IMR-90 (cell line): ENCODE measurements at regions not wholly inside any gene's neighbourhood (a gene's known extent, or its start where the extent isn't known, plus 50 kb on each side); places are given as distances from the start of the nearest gene placed in this dataset.

ENCODE experiments used
- ATAC-seq: fragments of 200-7000 bp; cut with Tn5 transposase; 2 replicates; pipeline ENCODE4 v1.9.1; 2020; ENCODE audit warnings: low read depth, mild to moderate bottlenecking, moderate library complexity
- BruUV-seq: library from RNA; stranded (reverse); fragments of 400-500 nt; replicated peaks from 2 replicates; lab custom pipeline; 2021; lab: Mats Ljungman, UMichigan
- CTCF ChIA-PET: fragments of 300-600 bp; formaldehyde crosslinking; extraction: SDS; loops from one replicate; lab custom pipeline; 2021; ENCODE audit warnings: antibody characterized with exemption; lab: Yijun Ruan, JAX
- POLR2A ChIA-PET: fragments of 300-600 bp; sonication (Branson Sonifier 250); formaldehyde crosslinking; loops from one replicate; lab custom pipeline; 2022; ENCODE audit warnings: antibody characterized with exemption; ENCODE audit not compliant: unreplicated experiment; lab: Charles Lee
- DNase-seq: peaks from one replicate; pipeline ENCODE4 v3.0.0; 2013
- H2AFZ ChIP-seq: replicated peaks from 2 replicates; pipeline ENCODE3; 2013; ENCODE audit warnings: low read length, mild to moderate bottlenecking; ENCODE audit not compliant: poor library complexity
- H2AK5ac ChIP-seq: 2 replicates; pipeline ENCODE4 v1.6.1; 2013; ENCODE audit warnings: low read depth, low read length, inconsistent platforms
- H2AK9ac ChIP-seq: replicated peaks from 2 replicates; pipeline ENCODE3; 2013; ENCODE audit warnings: mild to moderate bottlenecking, low read depth, low read length, moderate library complexity; ENCODE audit not compliant: poor library complexity
- H2BK120ac ChIP-seq: 2 replicates; pipeline ENCODE4 v1.6.1; 2013; ENCODE audit warnings: low read depth, low read length, inconsistent platforms
- H2BK15ac ChIP-seq: 3 replicates; pipeline ENCODE4 v1.6.1; 2013; ENCODE audit warnings: low read depth, low read length, inconsistent platforms
- H2BK20ac ChIP-seq: 2 replicates; pipeline ENCODE4 v1.6.1; 2013; ENCODE audit warnings: low read depth, mild to moderate bottlenecking, inconsistent platforms, low read length, moderate library complexity
- H2BK5ac ChIP-seq: 2 replicates; pipeline ENCODE4 v1.6.1; 2013; ENCODE audit warnings: mild to moderate bottlenecking, low read depth, low read length, inconsistent platforms; ENCODE audit not compliant: poor library complexity, severe bottlenecking
- H3K14ac ChIP-seq: replicated peaks from 2 replicates; pipeline ENCODE4 v1.6.1; 2013; ENCODE audit warnings: low read depth, low read length, inconsistent platforms
- H3K18ac ChIP-seq: 2 replicates; pipeline ENCODE4 v1.6.1; 2013; ENCODE audit warnings: low read depth, low read length, control low read depth
- H3K23ac ChIP-seq: 2 replicates; pipeline ENCODE4 v1.6.1; 2013; ENCODE audit warnings: low read depth, low read length, inconsistent platforms
- H3K27ac ChIP-seq: 2 replicates; pipeline ENCODE4 v1.5.1; 2013; ENCODE audit warnings: mild to moderate bottlenecking, control low read depth, low read length; ENCODE audit not compliant: insufficient read depth
- H3K27me3 ChIP-seq: 2 replicates; pipeline ENCODE4 v1.6.1; 2013; ENCODE audit warnings: low read length; ENCODE audit not compliant: control insufficient read depth, insufficient read depth
- H3K36me3 ChIP-seq: 2 replicates; pipeline ENCODE4 v1.6.1; 2013; ENCODE audit warnings: low read length, mixed read lengths; ENCODE audit not compliant: control insufficient read depth, insufficient read depth
- H3K4ac ChIP-seq: 2 replicates; pipeline ENCODE4 v1.6.1; 2013; ENCODE audit warnings: low read depth, low read length, inconsistent platforms
- H3K4me1 ChIP-seq: 2 replicates; pipeline ENCODE4 v1.6.1; 2013; ENCODE audit warnings: low read length, mixed read lengths; ENCODE audit not compliant: control insufficient read depth, insufficient read depth
- H3K4me2 ChIP-seq: 2 replicates; pipeline ENCODE4 v1.6.1; 2013; ENCODE audit warnings: low read depth, mild to moderate bottlenecking, control low read depth, low read length, moderate library complexity
- H3K4me3 ChIP-seq: 2 replicates; pipeline ENCODE4 v1.5.1; 2013; ENCODE audit warnings: low read depth, mild to moderate bottlenecking, control low read depth, low read length, moderate library complexity; ENCODE audit not compliant: insufficient read depth
- H3K56ac ChIP-seq: 2 replicates; pipeline ENCODE4 v1.6.1; 2013; ENCODE audit warnings: low read length, inconsistent platforms; ENCODE audit not compliant: insufficient read depth; ENCODE audit errors: extremely low read depth
- H3K79me1 ChIP-seq, 2 experiments: 2 replicates each; pipeline ENCODE4 v1.6.1; 2013; ENCODE audit warnings: low read length in 2 of 2, inconsistent platforms in 1 of 2, low read depth in 1 of 2
- H3K9ac ChIP-seq: 2 replicates; pipeline ENCODE4 v1.6.1; 2013; ENCODE audit warnings: low read depth, low read length, control low read depth
- H3K9me1 ChIP-seq: 2 replicates; pipeline ENCODE4 v1.6.1; 2013; ENCODE audit warnings: low read length, inconsistent platforms; ENCODE audit not compliant: insufficient read depth
- H3K9me3 ChIP-seq: 2 replicates; pipeline ENCODE4 v1.6.1; 2013; ENCODE audit warnings: low read length; ENCODE audit not compliant: control insufficient read depth, insufficient read depth
- H4K20me1 ChIP-seq: 2 replicates; pipeline ENCODE4 v1.6.1; 2013; ENCODE audit warnings: low read length, inconsistent platforms; ENCODE audit not compliant: insufficient read depth
- H4K5ac ChIP-seq: 2 replicates; pipeline ENCODE4 v1.6.1; 2013; ENCODE audit warnings: mild to moderate bottlenecking, low read depth, low read length, control low read depth
- H4K8ac ChIP-seq, 2 experiments: 2 replicates each; pipeline ENCODE4 v1.6.1; 2013; ENCODE audit warnings: low read depth in 2 of 2, low read length in 2 of 2, control low read depth in 1 of 2, inconsistent platforms in 1 of 2
- H4K91ac ChIP-seq: 2 replicates; pipeline ENCODE4 v1.6.1; 2013; ENCODE audit warnings: low read depth, low read length, inconsistent platforms; ENCODE audit not compliant: insufficient read depth
- FOS ChIP-seq: fragments of 150-350 bp; IDR thresholded peaks from 2 replicates; pipeline ENCODE4 v1.6.1; 2016; ENCODE audit warnings: low read depth, low read length
- WGBS, 2 experiments: methylation state at CpG; one replicate each; pipeline versions ENCODE4 v1.1.5 to v1.1.7; 2013; ENCODE audit warnings: missing lambda C conversion rate in 2 of 2; ENCODE audit not compliant: insufficient read length in 1 of 2; ENCODE audit errors: extremely low coverage in 2 of 2; 5-methylcytosine and 5-hydroxymethylcytosine counted together
- dilution Hi-C: fragments of 300-500 bp; cut with HindIII; formaldehyde crosslinking; loops from one replicate; pipeline ENCODE4 v1.14.3; 2018; ENCODE audit warnings: low sequenced_read_pairs; ENCODE audit not compliant: unreplicated experiment
- in situ Hi-C: fragments of 300-500 bp; cut with MboI; formaldehyde crosslinking; loops from 3 replicates; pipeline ENCODE4 v1.14.3; 2019; ENCODE audit warnings: low sequenced_read_pairs, inconsistent platforms, mixed read lengths
- intact Hi-C: fragments of 100-400 bp; cut with micrococcal nuclease; formaldehyde crosslinking; loops from 2 replicates; pipeline ENCODE4 v1.10.0; 2022
- TF ChIP-seq, protein P1 (sequence below): fragments of 150-350 bp; IDR thresholded peaks from 2 replicates; pipeline ENCODE4 v1.6.1; 2017; ENCODE audit warnings: mild to moderate bottlenecking, antibody characterized with exemption, low read length, low read depth

GRCh38 chr11:116294630-116295029 is 478.2 kb downstream of the BUD13 start:
- no CpG with 5 or more reads among the region's 1 CpG for WGBS, 2 experiments
- Histone ChIP-seq H3K14ac (no peak overlapping the region), H3K4me2 (no peak overlapping the region), H4K5ac (no peak overlapping the region), H3K23ac (no peak overlapping the region), H2BK20ac (no peak overlapping the region), H3K9ac (no peak overlapping the region), H2BK120ac (no peak overlapping the region), H3K27me3 (no peaks in the 10 kb centered on the region), H3K9me3 (no peaks in the 10 kb centered on the region), H3K4ac (no peak overlapping the region), H4K20me1 (no peaks in the 10 kb centered on the region), H2AFZ (no peak overlapping the region), H3K79me1 (no peaks in the 10 kb centered on the region), H4K91ac (no peak overlapping the region), H2AK9ac (no peak overlapping the region), H3K27ac (no peak overlapping the region), H3K9me1 (no peaks in the 10 kb centered on the region), H2BK5ac (no peak overlapping the region), H2BK15ac (no peak overlapping the region), H3K4me3 (no peak overlapping the region), H3K56ac (no peak overlapping the region), H3K18ac (no peak overlapping the region), H3K36me3 (no peaks in the 10 kb centered on the region), H3K4me1 (no peaks in the 10 kb centered on the region), H4K8ac (no peak overlapping the region), H2AK5ac (no peak overlapping the region)
- DNase-seq = peak; percentile 32
- peak; percentile 40; the same call in 1 of the 2 replicates for ATAC-seq
- ChIA-PET CTCF (no interaction called here), POLR2A (no interaction called here)
- dilution Hi-C loops (no loop called here), intact Hi-C loops (no loop called here), in situ Hi-C loops (loop anchor here (25.0 kb wide), 1 partner anchor 1957 kb away; no protein-coding TSS in a partner anchor)
- TF ChIP-seq, protein P1, sequence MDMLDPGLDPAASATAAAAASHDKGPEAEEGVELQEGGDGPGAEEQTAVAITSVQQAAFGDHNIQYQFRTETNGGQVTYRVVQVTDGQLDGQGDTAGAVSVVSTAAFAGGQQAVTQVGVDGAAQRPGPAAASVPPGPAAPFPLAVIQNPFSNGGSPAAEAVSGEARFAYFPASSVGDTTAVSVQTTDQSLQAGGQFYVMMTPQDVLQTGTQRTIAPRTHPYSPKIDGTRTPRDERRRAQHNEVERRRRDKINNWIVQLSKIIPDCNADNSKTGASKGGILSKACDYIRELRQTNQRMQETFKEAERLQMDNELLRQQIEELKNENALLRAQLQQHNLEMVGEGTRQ = peak; percentile 55; the same call in 1 of the 2 replicates
- TF ChIP-seq FOS = no peak
- no TSS peak for BruUV-seq
